ENCODE measurements at regions not wholly inside any gene's neighbourhood (a gene's known extent, or its start where the extent isn't known, plus 50 kb on each side); places are given as distances from the start of the nearest gene placed in this dataset.

DNA sequence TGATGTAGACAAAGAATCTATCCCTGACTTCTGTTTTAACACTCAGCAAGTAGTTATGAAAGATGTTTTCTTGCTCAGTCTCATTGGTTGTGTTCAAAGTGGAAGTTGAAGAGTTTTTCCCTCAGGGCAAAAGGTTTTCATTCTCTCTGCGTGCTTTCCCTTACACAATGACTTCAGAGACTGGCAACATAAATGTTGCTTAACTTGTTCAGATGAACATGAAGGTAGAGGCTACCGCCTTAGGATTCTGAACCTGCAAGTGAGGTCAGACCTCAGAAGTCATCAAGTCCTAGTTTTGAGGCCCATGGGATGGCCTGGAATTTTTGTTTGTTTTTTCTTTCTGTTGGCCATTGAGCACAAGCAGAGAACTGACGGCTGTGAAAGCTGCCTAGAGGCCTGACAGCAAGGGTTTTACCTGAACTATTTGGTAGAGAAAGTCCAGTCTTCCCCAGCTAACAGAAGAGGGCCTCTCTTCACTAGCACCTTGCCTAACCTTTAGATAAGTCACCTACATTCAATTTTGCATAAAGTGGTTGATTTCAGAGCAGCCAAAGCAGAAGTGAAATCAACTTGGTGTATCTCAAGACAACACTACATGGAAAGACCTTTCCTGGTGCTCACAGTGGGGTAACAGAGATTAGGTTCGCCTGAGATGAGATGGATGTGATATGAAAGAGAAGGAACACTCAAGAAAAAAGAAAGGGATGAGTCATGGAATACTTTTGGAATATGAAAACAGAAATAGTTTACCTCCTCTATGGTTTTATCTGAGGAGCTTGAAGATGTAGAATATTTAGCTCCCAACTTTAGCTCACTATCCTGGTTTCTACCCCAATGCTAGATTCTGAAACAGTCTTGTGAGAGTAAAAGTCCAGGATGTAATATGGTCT, 53.6 kb upstream of the AP4E1 start:
- TF ChIP-seq, protein P1, sequence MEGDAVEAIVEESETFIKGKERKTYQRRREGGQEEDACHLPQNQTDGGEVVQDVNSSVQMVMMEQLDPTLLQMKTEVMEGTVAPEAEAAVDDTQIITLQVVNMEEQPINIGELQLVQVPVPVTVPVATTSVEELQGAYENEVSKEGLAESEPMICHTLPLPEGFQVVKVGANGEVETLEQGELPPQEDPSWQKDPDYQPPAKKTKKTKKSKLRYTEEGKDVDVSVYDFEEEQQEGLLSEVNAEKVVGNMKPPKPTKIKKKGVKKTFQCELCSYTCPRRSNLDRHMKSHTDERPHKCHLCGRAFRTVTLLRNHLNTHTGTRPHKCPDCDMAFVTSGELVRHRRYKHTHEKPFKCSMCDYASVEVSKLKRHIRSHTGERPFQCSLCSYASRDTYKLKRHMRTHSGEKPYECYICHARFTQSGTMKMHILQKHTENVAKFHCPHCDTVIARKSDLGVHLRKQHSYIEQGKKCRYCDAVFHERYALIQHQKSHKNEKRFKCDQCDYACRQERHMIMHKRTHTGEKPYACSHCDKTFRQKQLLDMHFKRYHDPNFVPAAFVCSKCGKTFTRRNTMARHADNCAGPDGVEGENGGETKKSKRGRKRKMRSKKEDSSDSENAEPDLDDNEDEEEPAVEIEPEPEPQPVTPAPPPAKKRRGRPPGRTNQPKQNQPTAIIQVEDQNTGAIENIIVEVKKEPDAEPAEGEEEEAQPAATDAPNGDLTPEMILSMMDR (conservative IDR thresholded peaks at IDR 0.05; ENCODE audit: low read depth, low read length) = no peak
- TF ChIP-seq EZH2phosphoT487 (IDR thresholded peaks at IDR 0.05; ENCODE audit: borderline replicate concordance, low read length) = no peak
